Spleen (tissue), 11 donors: ENCODE measurements at regions not wholly inside any gene's neighbourhood (a gene's known extent, or its start where the extent isn't known, plus 50 kb on each side); places are given as distances from the start of the nearest gene placed in this dataset.

Experiments
- DNase-seq: peaks from one replicate; pipeline ENCODE4 v3.0.0-alpha.2; 2020
- H3K27ac ChIP-seq, 8 donors: fragments of 200-600 bp; sonication (generic) in 7 of 8; 1 replicate in 4 of 8; 2 replicates in 4 of 8; pipeline versions ENCODE4 v1.5.0 to v1.8.0; 2016 to 2021; ENCODE audit warnings: inconsistent platforms in 4 of 8, mild to moderate bottlenecking in 4 of 8, moderate library complexity in 1 of 8
- H3K27me3 ChIP-seq, 7 donors: fragments of 200-600 bp; sonication (generic) in 6 of 7; replicated peaks in 1 of 7; 1 replicate in 4 of 7; 2 replicates in 3 of 7; pipeline versions ENCODE4 v1.5.0 to v1.8.0; 2016 to 2021; ENCODE audit warnings: inconsistent platforms in 3 of 7, mild to moderate bottlenecking in 1 of 7
- H3K36me3 ChIP-seq, 6 donors: fragments of 200-600 bp; sonication (generic) in 5 of 6; 1 replicate in 4 of 6; 2 replicates in 2 of 6; pipeline versions ENCODE4 v1.5.0 to v1.8.0; 2016 to 2021; ENCODE audit warnings: inconsistent platforms in 2 of 6
- H3K4me1 ChIP-seq, 6 donors: fragments of 200-600 bp; sonication (generic) in 5 of 6; 1 replicate in 3 of 6; 2 replicates in 3 of 6; pipeline versions ENCODE4 v1.5.0 to v1.8.0; 2016 to 2021; ENCODE audit warnings: inconsistent platforms in 3 of 6
- H3K4me3 ChIP-seq, 8 donors: fragments of 200-600 bp; sonication (generic) in 7 of 8; 1 replicate in 4 of 8; 2 replicates in 4 of 8; pipeline versions ENCODE4 v1.5.0 to v1.8.0; 2016 to 2021; ENCODE audit warnings: inconsistent platforms in 4 of 8, mild to moderate bottlenecking in 4 of 8, moderate library complexity in 2 of 8
- H3K9me3 ChIP-seq, 8 donors: fragments of 200-600 bp; sonication (generic) in 7 of 8; 1 replicate in 4 of 8; 2 replicates in 4 of 8; pipeline versions ENCODE4 v1.5.0 to v1.8.0; 2016 to 2021; ENCODE audit warnings: inconsistent platforms in 4 of 8
- POLR2A ChIP-seq, 3 donors: fragments of 450-650 bp; IDR thresholded peaks; one replicate each; pipeline ENCODE4 v1.5.1; 2017; ENCODE audit warnings: antibody characterized with exemption in 3 of 3, mild to moderate bottlenecking in 1 of 3
- POLR2AphosphoS5 ChIP-seq, 3 donors: sonication (generic); formaldehyde crosslinking; IDR thresholded peaks; one replicate each; pipeline ENCODE4 v1.5.1; 2017; ENCODE audit warnings: antibody characterized with exemption in 3 of 3
- WGBS, 5 donors: extraction: QIAGEN DNeasy Blood & Tissue Kit in 3 of 5; methylation state at CpG; one replicate each; pipeline versions ENCODE4 v1.1.5 to v1.1.7; 2013 to 2018; 5-methylcytosine and 5-hydroxymethylcytosine counted together
- intact Hi-C: fragments of 100-400 bp; cut with DNase I; formaldehyde crosslinking; loops from one replicate; pipeline ENCODE4 v1.15.0; 2023; ENCODE audit warnings: low total_unique reads
- TF ChIP-seq, protein P1 (sequence below), 11 experiments: fragments of 200-600 bp in 7 of 11; fragments of 450-650 bp in 4 of 11; sonication (generic) in 4 of 11; IDR thresholded peaks in 8 of 11; conservative IDR thresholded peaks in 3 of 11; 1 replicate in 7 of 11; 2 replicates in 4 of 11; pipeline versions ENCODE4 v1.4.0 to v1.8.0; 2016 to 2021; ENCODE audit warnings: antibody characterized with exemption in 11 of 11, inconsistent platforms in 4 of 11, mild to moderate bottlenecking in 1 of 11
- donor health status: healthy with polysubstance abuse.
- donor health status: DM: no; HTN: no; CAD: no; lungs with moderate emphysema.
- donor health status: DM: no; HTN: no; CAD: no.
- donor health status: Bipolar disorder and iron deficiency.
- donor health status: healthy.
- donor health status: DM: no; HTN: no; CAD: no.
- donor health status: DM: yes; HTN: yes; CAD: no.

GRCh38 chr15:37818152-37818677, 116.2 kb upstream of the TMCO5A start:
- no peaks in the 10 kb centered on the region for H3K4me1 ChIP-seq
- H3K27me3 ChIP-seq = no peaks in the 10 kb centered on the region
- DNase-seq = no peak
- no peak overlapping the region for H3K4me3 ChIP-seq
- H3K9me3 ChIP-seq = no peaks in the 10 kb centered on the region
- no peaks in the 10 kb centered on the region for H3K36me3 ChIP-seq
- TF ChIP-seq POLR2A (IDR thresholded peaks at IDR 0.05) (no peak), POLR2AphosphoS5 (IDR thresholded peaks at IDR 0.05) (no peak)
- TF ChIP-seq, protein P1, sequence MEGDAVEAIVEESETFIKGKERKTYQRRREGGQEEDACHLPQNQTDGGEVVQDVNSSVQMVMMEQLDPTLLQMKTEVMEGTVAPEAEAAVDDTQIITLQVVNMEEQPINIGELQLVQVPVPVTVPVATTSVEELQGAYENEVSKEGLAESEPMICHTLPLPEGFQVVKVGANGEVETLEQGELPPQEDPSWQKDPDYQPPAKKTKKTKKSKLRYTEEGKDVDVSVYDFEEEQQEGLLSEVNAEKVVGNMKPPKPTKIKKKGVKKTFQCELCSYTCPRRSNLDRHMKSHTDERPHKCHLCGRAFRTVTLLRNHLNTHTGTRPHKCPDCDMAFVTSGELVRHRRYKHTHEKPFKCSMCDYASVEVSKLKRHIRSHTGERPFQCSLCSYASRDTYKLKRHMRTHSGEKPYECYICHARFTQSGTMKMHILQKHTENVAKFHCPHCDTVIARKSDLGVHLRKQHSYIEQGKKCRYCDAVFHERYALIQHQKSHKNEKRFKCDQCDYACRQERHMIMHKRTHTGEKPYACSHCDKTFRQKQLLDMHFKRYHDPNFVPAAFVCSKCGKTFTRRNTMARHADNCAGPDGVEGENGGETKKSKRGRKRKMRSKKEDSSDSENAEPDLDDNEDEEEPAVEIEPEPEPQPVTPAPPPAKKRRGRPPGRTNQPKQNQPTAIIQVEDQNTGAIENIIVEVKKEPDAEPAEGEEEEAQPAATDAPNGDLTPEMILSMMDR (IDR thresholded peaks at IDR 0.05 in 8 of 11, conservative IDR thresholded peaks at IDR 0.05 in 3 of 11) = no peak
- 75 to 87% (median 82%) methylated on average over 11 of the region's 11 CpGs for WGBS, 5 donors
- intact Hi-C loops = no loop called here
- no peak overlapping the region for H3K27ac ChIP-seq

DNA sequence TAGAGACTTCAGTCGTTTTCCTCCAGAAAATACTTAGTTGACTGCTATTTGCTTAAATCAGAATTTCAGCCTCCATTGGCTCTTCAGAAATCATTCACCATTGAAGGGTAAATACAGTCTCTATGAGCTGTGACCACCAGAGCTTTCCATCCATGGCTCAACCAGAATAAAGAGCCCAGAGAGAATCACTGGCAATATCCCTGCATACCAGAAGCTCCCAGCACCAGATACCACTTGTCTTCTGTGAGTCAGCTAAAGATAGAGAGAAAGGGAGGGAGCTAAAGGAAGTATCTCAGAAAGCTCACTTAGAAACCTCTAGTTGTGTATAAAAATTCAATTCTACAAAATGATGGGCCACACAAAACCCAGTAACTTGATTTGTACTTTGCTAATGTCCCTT, 115.2 kb upstream of the TMCO5A start:
- Histone ChIP-seq H3K4me3 (no peak overlapping the region), H3K9me3 (no peaks in the 10 kb centered on the region), H3K36me3 (no peaks in the 10 kb centered on the region), H3K27me3 (no peaks in the 10 kb centered on the region), H3K27ac (no peak overlapping the region), H3K4me1 (no peaks in the 10 kb centered on the region)
- intact Hi-C loops = no loop called here
- DNase-seq = no peak
- 70 to 85% (median 78%) methylated on average over 1 of the region's 1 CpG for WGBS, 5 donors
- TF ChIP-seq, protein P1 (IDR thresholded peaks at IDR 0.05 in 8 of 11, conservative IDR thresholded peaks at IDR 0.05 in 3 of 11) = no peak
- TF ChIP-seq POLR2AphosphoS5 (IDR thresholded peaks at IDR 0.05) (no peak), POLR2A (IDR thresholded peaks at IDR 0.05) (no peak)

GRCh38 chr15:37820380-37821128, 113.9 kb upstream of the TMCO5A start:
- H3K36me3 ChIP-seq = no peaks in the 10 kb centered on the region
- no peak for TF ChIP-seq POLR2AphosphoS5 (IDR thresholded peaks at IDR 0.05)
- no peak for TF ChIP-seq POLR2A (IDR thresholded peaks at IDR 0.05)
- TF ChIP-seq, protein P1 (IDR thresholded peaks at IDR 0.05 in 8 of 11, conservative IDR thresholded peaks at IDR 0.05 in 3 of 11) = no peak
- no peak for DNase-seq
- H3K27me3 ChIP-seq = no peaks in the 10 kb centered on the region
- H3K27ac ChIP-seq = no peak overlapping the region
- intact Hi-C loops = no loop called here
- no peaks in the 10 kb centered on the region for H3K9me3 ChIP-seq
- H3K4me3 ChIP-seq = no peak overlapping the region
- H3K4me1 ChIP-seq = no peaks in the 10 kb centered on the region
- 81 to 88% (median 86%) methylated on average over 10 of the region's 10 CpGs for WGBS, 5 donors

GRCh38 chr15:37823601-37824275, 110.7 kb upstream of the TMCO5A start:
- TF ChIP-seq POLR2A (IDR thresholded peaks at IDR 0.05) = no peak
- no peak for TF ChIP-seq POLR2AphosphoS5 (IDR thresholded peaks at IDR 0.05)
- TF ChIP-seq, protein P1 (IDR thresholded peaks at IDR 0.05 in 8 of 11, conservative IDR thresholded peaks at IDR 0.05 in 3 of 11) = no peak
- Histone ChIP-seq H3K27ac (no peak overlapping the region), H3K27me3 (no peaks in the 10 kb centered on the region), H3K4me1 (no peaks in the 10 kb centered on the region), H3K9me3 (no peaks in the 10 kb centered on the region), H3K4me3 (no peak overlapping the region), H3K36me3 (no peaks in the 10 kb centered on the region)
- no peak for DNase-seq
- 88 to 93% (median 92%) methylated on average over 10 of the region's 10 CpGs for WGBS, 5 donors
- intact Hi-C loops = no loop called here
